LNCaP clone FGC (cell line): ENCODE measurements at regions not wholly inside any gene's neighbourhood (a gene's known extent, or its start where the extent isn't known, plus 50 kb on each side); places are given as distances from the start of the nearest gene placed in this dataset.

Experiments used
- DNase-seq: peaks from one replicate; pipeline ENCODE4 v3.0.0-alpha.2; 2011; ENCODE audit warnings: low read depth
- H3K4me3 ChIP-seq: 2 replicates; pipeline ENCODE4 v1.5.1; 2011; ENCODE audit warnings: mild to moderate bottlenecking, low read depth, low read length, control low read depth
- CTCF ChIP-seq: IDR thresholded peaks from 2 replicates; pipeline ENCODE4 v1.5.1; 2012; ENCODE audit warnings: mild to moderate bottlenecking; ENCODE audit not compliant: control insufficient read depth, insufficient read depth; ENCODE audit errors: extremely low read depth

- no peak for DNase-seq
- no peak for TF ChIP-seq CTCF
- no peak overlapping the region for H3K4me3 ChIP-seq
These were observed 405.1 kb upstream of the KLF4 start for GRCh38 chr9:107894572-107895261.

- no peak for DNase-seq
- no peak overlapping the region for H3K4me3 ChIP-seq
- no peak for TF ChIP-seq CTCF
These were observed 401.4 kb upstream of the KLF4 start for GRCh38 chr9:107890921-107891465.

- no peak for TF ChIP-seq CTCF
- DNase-seq: no peak
- H3K4me3 ChIP-seq: no peak overlapping the region
These were observed 399.2 kb upstream of the KLF4 start for GRCh38 chr9:107888773-107889227.

- no peak for TF ChIP-seq CTCF
- DNase-seq: no peak
- H3K4me3 ChIP-seq: no peak overlapping the region
These were observed 397.3 kb upstream of the KLF4 start for GRCh38 chr9:107886826-107887225.

GRCh38 chr9:107883496-107884124, 394.0 kb upstream of the KLF4 start:
- no peak for DNase-seq
- no peak overlapping the region for H3K4me3 ChIP-seq
- no peak for TF ChIP-seq CTCF

- DNase-seq: no peak
- no peak for TF ChIP-seq CTCF
- H3K4me3 ChIP-seq: no peak overlapping the region
These were observed 392.2 kb upstream of the KLF4 start for GRCh38 chr9:107881626-107882300.
